ENCODE measurements at regions not wholly inside any gene's neighbourhood (a gene's known extent, or its start where the extent isn't known, plus 50 kb on each side); places are given as distances from the start of the nearest gene placed in this dataset.

DNA sequence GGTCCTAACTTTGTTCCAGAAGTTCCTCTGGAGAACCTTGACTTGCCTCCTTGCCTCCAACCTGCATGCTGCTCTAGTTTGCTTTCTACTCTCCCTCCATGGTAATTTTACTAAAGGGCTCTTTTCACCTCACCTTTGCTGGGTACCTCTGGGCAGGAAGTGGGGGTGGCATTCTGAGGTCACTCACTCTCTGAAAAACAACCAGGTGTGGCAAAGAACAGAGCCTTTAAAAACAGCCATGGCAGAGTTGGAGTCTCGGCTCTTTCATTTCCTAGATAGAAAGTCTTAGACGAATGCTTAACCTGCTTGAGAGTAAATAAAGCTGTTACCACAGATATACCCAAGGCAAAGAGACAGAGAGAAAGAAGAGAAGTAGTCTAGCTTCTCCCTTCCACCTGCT lies 827.9 kb downstream of the BCL11B start:
- DNase-seq (ENCODE audit: low read depth in 2 of 2), result peak in 1 of 2 donors; percentile 5

DNA sequence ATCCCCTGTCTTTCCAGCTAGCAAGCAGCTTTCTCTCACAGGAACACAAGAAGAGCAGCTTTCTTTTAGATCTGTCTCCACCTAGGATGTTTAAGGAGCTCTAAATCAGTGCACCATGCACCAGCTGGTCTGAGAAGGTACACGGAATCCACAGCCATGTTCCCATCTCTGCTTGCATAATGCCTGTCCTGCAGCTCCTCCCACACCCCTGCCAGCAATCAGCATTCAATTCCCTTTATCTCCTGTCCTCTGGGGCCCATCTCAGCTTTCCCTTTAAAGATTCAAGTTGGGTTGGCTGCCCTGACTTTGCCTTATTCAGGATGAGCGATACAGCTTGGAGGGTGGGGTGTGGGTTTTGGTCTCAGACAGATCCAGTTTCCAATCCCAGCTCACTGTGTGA lies 826.3 kb downstream of the BCL11B start:
- DNase-seq (ENCODE audit: low read depth in 2 of 2), result no peak

DNA sequence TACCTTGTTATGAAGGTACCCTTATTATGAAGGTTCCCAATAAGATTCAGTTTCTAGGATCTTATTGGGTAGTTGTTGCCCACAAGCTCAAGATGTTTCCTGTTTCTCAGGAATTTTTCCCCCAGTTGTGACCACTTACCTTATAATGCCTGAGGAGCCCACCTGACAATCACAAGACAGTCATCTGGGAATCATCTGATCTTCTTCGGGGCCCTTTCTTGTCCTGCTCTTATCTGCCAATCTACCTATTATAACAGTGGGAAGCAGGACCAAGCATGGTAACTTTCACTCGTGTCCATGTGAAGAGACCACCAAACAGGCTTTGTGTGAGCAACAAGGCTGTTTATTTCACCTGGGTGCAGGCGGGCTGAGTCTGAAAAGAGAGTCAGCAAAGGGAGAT lies 825.5 kb downstream of the BCL11B start:
- DNase-seq (ENCODE audit: low read depth in 2 of 2), result no peak

DNA sequence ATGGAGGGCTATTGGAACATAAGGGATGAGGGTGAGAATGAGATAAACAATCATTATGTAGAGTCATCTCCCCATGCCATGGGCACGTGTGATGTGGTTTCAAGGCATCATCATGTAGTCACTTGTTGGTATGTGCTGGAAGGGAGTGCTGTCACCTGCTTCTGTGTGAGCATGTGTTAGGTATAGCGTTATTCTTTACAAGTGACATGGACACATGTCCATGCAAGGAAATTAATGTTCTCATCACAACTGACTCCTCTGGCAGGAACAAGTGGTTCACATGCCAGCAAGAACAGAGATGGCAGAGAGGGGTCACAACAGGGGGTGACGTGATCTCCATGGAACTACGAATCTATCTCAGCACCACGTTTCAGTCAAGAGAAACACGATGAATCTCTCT lies 815.8 kb downstream of the BCL11B start:
- DNase-seq (ENCODE audit: low read depth in 2 of 2), result no peak

DNA sequence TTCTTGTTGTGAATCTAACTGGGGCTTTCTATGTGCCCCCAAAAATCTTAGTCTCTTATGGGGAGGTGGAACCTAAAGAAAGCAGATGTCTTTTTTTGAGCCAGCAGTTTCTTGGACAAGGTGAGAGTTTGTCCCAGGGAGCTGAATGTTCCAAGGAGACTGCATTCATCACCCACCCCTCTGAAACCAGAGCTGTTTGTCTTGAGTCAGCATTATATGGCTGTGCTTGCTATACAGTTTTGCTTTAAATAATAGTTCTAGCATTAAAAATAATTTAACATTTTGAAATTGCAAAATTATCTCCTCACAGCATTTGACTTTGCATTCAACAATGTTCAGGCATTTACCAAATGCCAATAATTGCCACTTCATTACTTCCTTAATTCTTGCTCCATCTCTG lies 813.3 kb downstream of the BCL11B start:
- DNase-seq (ENCODE audit: low read depth in 2 of 2), result no peak

DNA sequence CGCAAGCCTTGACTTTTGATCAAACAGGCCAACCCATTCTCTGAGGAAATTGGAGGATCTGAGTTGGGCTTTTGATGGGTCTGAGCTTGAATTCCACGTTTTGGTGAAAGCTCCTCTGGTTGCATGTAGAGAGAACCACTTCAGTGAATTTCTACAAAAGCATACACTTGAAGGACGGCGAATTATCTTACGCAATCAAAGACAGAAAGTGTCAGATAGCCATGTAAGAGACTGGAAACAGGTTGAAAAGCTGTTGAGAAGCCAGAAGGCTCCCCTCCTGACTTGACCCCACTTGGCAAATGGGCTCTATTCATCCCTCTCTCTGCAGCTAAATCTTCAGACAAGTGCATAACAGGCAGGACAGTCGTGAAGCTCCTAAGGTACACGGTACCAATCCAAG lies 809.1 kb downstream of the BCL11B start:
- no peak for DNase-seq (ENCODE audit: low read depth in 2 of 2)

DNA sequence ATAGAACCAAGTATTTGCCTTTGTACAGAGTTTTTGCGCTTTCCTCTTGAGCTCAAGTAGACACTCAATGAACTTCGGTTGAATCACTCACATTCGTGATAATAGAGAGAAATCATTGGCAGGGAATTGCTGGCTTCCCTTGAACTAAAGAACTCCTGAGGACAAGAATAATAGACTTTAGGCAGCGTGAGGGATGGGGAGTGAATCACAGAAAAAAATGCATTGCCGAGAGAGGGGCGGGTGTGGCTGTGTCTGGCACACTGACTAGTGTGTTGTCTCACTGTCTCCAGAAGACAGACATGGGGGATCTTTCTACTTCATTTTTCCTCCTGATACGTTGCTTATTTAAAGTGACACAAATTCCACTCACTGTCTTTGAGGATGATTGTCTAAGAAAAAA lies 805.2 kb downstream of the BCL11B start:
- no peak for DNase-seq (ENCODE audit: low read depth in 2 of 2)

DNA sequence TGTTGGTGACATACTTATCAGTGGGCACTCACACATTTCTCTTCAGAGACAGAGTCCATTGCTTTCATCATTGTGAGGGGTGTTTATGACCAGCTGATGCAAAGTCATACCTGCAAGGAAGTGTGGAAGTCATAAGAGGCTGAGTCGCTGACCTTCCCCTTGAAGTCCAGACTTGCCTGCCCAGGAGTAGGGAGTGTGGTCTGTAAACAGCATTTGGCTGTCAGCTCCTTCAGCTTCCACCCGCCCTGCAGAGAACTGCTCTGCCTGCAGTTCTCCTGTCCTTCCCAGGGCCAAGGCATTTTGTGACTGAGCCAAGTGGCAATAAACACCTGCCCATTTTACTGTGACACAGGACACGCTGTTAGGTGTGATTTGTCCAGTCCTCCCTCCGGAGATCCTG lies 801.3 kb downstream of the BCL11B start:
- DNase-seq (ENCODE audit: low read depth in 2 of 2), result no peak

DNA sequence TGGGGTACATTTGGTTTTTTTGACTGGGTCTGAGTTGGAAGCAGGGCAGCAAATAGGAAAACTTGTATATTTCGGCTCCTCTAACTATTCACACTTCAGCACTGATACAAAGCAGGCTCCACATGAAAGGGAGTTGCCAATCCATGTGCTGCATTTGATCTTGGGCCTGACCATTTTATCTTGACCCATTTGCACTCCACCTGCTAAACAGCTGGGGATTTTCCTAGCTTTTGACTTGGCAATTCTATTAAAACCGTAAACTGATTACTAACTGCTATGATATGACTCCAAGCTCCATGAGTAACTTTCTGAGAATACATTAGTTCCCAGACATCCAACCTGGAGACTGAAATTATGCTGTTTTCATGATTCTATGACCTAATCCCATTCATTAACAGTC lies 797.1 kb downstream of the BCL11B start:
- no peak for DNase-seq (ENCODE audit: low read depth in 2 of 2)

DNA sequence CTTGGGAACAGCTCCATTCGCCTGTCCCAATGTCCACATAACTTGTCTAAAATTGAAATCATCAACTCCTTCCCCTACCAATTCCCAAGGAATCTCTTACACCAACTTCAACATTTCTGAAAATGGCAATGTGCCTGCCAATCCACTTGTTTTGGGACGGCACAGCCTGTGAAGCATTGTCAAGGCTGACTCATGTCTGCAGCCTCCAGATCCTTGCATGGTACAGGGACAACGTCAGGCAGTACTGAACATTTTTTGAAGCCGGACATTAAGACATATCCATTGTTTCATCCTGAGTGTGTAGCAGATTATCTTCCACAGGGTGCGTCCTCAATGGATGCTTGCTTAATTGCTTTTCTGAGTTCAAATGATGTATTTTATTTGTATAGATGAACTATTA lies 794.1 kb downstream of the BCL11B start:
- no peak for DNase-seq (ENCODE audit: low read depth in 2 of 2)

DNA sequence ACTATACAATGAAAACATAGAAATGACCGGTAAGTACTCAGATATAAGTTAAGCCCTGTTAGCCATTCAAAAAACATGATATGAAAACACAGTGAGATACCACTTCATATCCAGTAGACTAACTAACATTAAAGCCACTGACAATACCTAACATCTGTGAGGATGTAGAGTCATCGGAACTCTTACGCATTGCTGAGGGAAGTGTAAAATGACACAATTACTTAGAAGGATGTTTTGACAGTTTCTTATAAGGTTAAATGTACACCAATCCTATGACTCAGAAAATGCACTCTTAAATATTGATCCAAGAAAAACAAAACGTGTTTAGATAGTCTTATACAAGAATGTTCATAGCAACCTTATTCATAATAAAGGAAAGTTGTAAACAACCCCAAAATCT lies 782.9 kb downstream of the BCL11B start:
- DNase-seq (ENCODE audit: low read depth in 2 of 2), result no peak

DNA sequence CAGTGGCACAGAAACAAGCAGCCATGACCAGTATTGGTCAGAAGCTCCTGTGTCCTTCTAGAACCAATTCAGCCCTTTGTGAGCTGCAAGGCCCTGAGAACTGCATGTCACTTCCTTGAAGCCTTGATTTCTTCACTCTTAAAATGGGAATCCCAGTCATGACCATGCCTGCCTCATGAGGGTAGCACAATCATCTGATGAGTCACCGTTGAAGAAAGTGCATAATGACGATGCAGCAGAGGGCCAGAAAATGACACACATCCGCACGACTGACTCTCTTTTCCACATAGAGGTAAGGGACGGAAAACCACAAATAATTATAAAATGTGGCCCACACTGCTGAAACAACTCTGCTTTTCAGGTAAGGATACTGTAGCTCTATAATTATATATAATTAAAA lies 777.4 kb downstream of the BCL11B start:
- DNase-seq (ENCODE audit: low read depth in 2 of 2), result no peak

DNA sequence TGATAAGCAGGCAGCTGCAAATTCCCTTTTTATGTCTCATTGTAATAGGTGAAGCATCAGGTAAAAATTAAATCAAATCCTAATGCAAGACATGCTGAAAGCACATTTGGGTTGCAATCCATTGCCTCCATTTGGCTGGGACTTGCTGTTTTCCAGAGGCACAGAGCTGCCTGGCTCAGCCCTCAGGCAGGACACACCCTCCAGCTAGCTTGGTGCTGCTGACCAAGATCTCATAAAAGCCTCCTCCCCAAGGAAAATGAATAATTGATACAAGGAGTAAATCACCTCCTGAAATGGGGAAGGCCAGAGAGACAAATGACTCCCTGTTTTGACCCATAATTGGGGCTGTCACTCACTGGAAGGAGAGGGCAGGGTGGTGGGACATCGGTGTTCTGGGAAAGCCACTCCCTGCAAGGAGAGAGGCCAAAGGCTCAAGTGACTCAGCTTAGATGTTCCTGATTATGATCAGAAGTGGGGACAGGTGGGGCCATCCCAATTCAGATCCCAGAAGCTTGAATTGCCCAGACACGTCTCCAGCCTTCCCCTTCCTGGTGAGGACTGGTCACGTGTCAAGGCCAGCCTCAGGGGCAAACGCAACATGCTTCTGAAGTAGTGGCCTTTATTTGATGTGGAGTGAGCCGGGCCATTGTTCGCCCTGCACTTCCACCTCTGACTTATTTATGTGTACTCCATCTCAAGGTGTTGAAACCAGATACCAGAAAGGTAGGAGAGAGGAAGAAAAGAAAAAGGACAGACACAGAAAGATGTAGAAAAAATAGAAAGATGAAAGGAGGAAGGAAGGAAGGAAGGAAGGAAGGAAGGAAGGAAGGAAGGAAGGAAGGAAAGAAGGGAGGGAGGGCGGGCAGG lies 773.7 kb downstream of the BCL11B start:
- DNase-seq (ENCODE audit: low read depth in 2 of 2), result no peak

DNA sequence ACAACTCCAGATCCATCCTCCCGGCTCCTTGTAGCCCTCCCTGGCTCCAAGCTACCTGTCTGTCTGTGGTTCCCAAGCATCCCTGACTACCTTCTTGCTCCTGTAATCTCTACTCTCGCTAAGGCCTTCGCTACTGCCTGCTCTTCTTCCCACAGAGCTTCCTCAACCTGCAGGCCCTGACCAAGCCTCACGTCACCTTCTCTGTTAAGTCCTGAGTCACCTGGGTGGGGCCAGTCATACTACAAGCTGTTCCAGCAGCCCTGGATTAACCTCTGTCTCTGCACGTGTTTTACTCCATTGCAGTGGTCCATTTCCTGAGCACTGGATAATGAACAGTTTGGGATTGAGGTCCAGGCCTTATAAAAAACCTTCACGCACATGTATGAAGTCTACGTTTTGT lies 770.7 kb downstream of the BCL11B start:
- no peak for DNase-seq (ENCODE audit: low read depth in 2 of 2)

DNA sequence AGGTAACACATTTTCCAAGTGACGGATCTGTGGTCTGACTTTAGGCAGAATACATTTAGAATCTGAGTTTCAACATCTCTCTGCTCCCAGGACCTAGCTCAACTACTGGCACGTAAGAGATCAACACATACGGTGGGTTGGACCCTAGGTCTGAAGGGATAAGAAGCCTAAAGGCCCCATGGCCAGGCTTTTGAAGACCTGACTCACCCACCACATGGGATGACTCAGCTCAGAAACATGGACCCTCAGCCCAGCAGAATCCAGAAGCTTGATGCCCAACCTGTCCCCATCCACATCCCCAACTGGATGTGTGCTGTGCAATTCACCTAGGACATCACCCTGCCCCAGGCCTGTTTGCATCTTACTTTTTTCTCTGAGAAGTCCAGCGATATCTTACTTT lies 770.2 kb downstream of the BCL11B start:
- DNase-seq (ENCODE audit: low read depth in 2 of 2), result no peak

DNA sequence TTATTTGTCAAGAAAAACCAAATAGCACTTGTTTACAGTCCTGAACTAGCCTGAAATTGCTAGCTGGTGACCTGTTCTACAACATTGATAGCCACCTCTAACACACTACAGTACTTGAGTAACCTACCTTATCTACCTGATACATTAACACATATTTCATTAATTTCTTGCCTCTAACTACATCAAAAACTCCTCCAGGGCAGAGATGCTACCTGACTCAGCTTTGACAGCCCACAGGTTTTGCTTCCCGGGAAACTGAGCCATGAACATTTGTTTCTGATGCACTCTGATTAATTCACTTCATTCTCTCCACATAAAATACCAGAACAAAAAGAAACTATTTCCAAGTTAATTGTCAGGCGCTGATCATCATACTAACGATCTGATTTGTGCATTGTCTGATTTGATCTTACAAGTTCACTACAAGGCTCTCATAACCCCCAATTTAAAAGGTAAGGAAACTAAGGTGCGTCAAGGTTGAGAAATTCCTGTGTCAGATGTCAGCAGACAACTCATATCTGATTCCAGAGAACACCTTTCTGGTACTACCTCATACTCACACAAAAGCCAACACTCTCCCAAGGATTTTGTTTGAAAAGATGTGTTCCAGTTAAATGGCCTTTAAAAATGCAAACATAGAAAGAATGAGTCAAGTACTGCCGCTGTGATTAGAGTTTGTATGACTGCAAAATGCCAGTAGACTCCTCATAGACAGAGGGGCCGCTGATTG lies 768.7 kb downstream of the BCL11B start:
- DNase-seq (ENCODE audit: low read depth in 2 of 2), result no peak

DNA sequence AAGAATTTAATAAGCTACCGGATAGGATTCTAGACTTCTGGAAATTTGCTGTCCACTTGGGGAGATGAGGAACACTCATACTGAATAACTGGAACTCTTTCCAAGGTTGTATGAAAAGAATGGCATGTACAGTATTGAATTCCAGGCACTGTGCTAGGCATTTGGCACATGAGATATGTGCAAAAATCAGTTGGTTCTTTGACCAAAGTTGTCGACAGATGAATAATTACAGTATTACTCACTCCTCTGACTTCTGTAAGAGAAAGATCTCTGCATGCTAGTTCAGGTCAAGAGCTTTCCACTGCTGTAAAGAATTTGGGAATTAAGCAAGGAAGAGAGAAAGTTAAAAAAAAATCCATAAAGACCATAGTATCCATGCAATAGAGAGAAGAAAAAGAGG lies 764.7 kb downstream of the BCL11B start:
- no peak for DNase-seq (ENCODE audit: low read depth in 2 of 2)

DNA sequence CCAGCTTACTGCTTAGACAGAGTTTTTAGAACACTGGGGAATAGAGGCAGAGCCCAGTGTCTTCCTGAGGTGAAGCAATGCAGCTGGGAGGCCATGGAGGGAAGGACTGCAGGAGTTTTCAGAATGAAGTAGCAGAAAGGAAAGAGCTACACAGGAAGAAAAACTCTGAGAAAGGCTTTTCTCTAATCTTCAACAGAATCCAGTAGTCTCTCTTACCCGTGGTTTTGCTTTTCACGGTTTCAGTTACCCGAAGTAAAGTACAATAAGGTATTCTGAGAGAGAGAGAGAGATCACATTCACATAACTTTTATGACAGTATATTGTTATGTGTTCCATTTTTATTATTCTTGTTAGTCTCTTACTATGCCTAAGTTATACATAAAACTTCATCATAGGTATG lies 761.6 kb downstream of the BCL11B start:
- no peak for DNase-seq (ENCODE audit: low read depth in 2 of 2)

DNA sequence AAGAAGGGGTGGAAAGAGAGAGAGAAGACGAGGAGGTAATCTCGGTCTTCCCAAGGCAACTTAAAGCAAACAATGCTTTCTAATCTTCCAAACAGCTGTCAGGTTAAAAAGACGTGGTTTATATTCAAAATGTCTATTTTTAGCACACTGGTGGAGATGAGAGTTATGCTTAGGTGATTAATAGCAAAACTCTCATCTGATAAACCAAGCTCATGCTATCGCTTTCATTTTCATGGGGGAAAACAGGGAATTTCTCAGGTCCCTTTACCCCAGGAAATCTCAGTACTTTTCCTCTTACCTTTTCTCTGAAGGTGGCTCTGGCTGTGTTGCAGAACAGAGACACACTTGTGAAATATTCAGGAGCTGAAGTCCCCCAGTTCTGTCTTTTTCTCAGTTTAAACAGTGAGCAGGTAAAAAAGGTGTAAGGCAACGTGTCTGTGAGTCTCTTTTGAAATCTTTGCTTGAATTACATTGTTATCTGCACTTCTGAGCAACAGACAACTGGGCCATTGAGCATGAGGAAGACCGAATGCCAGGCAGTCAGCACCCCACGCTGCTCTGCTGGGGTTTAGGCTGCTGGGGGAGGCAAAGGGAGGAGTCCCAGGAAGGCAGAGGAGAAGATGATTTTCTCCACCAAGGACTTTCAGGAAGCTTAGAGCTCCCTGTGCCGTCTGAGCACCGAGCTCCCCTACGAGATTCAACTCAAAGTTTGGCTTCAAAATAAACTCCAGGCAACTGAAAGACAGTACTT lies 759.3 kb downstream of the BCL11B start:
- no peak for DNase-seq (ENCODE audit: low read depth in 2 of 2)

DNA sequence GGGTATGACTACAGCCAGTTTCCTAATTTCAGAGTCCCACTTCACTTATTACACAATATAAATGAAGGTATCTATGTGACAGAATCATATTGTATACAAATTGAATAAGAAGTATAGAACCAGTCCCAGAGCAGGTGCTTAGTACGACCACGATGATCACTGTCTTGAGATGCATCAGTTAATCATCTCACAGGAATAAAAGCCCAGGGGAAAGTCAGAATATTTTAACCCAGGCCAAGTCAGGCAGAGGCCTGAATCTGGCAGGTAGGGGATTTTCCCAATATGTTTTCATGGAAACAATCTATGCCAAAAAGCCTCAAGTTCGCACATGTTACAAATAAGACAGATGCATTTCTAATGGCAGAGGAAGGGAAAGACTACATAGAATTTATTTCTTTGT lies 758.4 kb downstream of the BCL11B start:
- DNase-seq (ENCODE audit: low read depth in 2 of 2), result no peak

DNA sequence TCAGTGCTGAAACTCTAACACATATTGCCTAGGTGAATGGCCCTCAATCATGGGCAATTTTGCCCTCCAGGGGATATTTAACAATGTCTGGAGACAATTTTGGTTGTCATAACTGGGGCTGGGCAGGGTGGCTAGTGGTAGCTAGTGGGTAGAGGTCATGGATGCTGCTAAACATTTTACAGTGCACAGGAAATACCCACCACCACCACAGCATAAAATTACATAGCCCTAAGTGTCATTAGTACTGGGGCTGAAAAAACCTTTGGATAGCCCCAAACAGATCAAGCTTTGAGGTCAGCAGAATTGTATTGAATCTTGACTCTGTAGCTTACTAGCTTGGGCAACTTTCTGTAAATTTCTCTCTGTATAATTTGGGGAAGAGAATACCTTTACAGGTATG lies 758.0 kb downstream of the BCL11B start:
- no peak for DNase-seq (ENCODE audit: low read depth in 2 of 2)

DNA sequence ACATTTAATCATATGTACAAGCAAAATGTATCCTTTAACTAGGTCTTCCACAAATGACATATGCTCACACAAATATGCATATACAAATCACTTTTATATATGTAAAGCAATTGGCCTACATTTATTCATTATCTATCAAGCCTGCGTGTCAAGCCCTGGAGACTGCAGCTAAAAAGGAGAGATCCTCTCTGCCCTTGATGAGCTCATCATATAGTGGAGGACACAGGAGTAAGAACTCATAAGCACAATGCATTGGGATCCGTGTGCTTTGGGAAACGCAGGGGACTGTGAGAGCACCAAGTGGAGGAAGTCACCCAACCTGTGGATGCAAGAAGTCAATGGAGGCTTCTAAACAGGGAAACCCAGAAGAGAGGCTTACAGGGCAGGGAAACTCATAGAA lies 735.7 kb downstream of the BCL11B start:
- DNase-seq (ENCODE audit: low read depth in 2 of 2), result no peak

DNA sequence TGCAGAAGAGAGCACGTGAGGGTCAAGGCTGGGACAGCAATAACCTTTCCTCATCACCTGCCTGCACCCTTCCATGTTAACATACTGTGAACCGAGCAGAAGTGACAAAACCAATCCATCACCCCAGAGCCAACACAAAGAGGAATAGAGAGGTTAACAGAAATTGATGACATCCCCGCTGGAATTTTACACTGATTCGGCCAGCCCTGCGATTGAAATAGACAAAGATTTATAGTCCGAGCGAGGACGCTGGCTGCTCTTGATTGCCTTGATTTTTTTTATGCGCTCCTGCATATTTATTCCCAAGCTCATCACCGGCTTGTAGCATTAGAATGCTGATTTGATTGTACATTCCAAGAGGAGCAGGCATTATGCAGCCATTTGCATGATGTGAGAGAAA lies 729.7 kb downstream of the BCL11B start:
- DNase-seq (ENCODE audit: low read depth in 2 of 2), result no peak

Data from stimulated activated CD8-positive, alpha-beta memory T cell treated with anti-CD3 and anti-CD28 coated beads, Interleukin-2, amount 100 ng/mL, for 1 hour (primary cell).